Gastrocnemius medialis (tissue), 4 donors: ENCODE measurements at regions not wholly inside any gene's neighbourhood (a gene's known extent, or its start where the extent isn't known, plus 50 kb on each side); places are given as distances from the start of the nearest gene placed in this dataset.

Experiments used
- CTCF ChIP-seq, 5 experiments: fragments of 450-650 bp in 3 of 5; fragments of 200-600 bp in 2 of 5; sonication (generic) in 2 of 5; IDR thresholded peaks in 4 of 5; conservative IDR thresholded peaks in 1 of 5; 1 replicate in 4 of 5; 2 replicates in 1 of 5; pipeline ENCODE4 v1.5.1; 2016 to 2019; ENCODE audit warnings: antibody characterized with exemption in 5 of 5, mild to moderate bottlenecking in 3 of 5, moderate library complexity in 3 of 5
- POLR2A ChIP-seq, 2 donors: fragments of 450-650 bp; IDR thresholded peaks; one replicate each; pipeline ENCODE4 v1.6.1; 2017; ENCODE audit warnings: antibody characterized with exemption in 2 of 2, mild to moderate bottlenecking in 2 of 2, moderate library complexity in 2 of 2

- TF ChIP-seq POLR2A (IDR thresholded peaks at IDR 0.05) = no peak
- TF ChIP-seq CTCF (IDR thresholded peaks at IDR 0.05 in 4 of 5, conservative IDR thresholded peaks at IDR 0.05 in 1 of 5) = no peak
Measured at GRCh38 chr2:57936216-57936615, 110.4 kb upstream of the VRK2 start.
